Glutamatergic neuron (in vitro differentiated cells): ENCODE measurements at regions not wholly inside any gene's neighbourhood (a gene's known extent, or its start where the extent isn't known, plus 50 kb on each side); places are given as distances from the start of the nearest gene placed in this dataset.

Experiments
- DNase-seq: peaks from one replicate; pipeline ENCODE4 v3.0.0; 2022
- H3K27ac Mint-ChIP-seq: one replicate; pipeline ENCODE4 v1.8.0; 2020; ENCODE audit warnings: mild to moderate bottlenecking, mixed read lengths, inconsistent platforms; ENCODE audit not compliant: unreplicated experiment
- H3K27me3 Mint-ChIP-seq: one replicate; pipeline ENCODE4 v1.8.0; 2020; ENCODE audit warnings: mild to moderate bottlenecking, moderate library complexity, mixed read lengths, inconsistent platforms; ENCODE audit not compliant: unreplicated experiment
- H3K36me3 Mint-ChIP-seq: one replicate; pipeline ENCODE4 v1.8.0; 2020; ENCODE audit warnings: mild to moderate bottlenecking, mixed read lengths, inconsistent platforms; ENCODE audit not compliant: unreplicated experiment
- H3K4me1 Mint-ChIP-seq: one replicate; pipeline ENCODE4 v1.8.0; 2020; ENCODE audit warnings: mild to moderate bottlenecking, low read depth, mixed read lengths, inconsistent platforms; ENCODE audit not compliant: unreplicated experiment
- H3K4me3 Mint-ChIP-seq: one replicate; pipeline ENCODE4 v1.8.0; 2020; ENCODE audit warnings: mild to moderate bottlenecking, mixed read lengths, inconsistent platforms; ENCODE audit not compliant: unreplicated experiment
- H3K9me3 Mint-ChIP-seq: one replicate; pipeline ENCODE4 v1.8.0; 2020; ENCODE audit warnings: mild to moderate bottlenecking, moderate library complexity, mixed read lengths, inconsistent platforms; ENCODE audit not compliant: unreplicated experiment
- TF ChIP-seq, protein P1 (sequence below): fragments of 200-600 bp; sonication (generic); IDR thresholded peaks from one replicate; pipeline ENCODE4 v1.5.0; 2021; ENCODE audit not compliant: partially characterized antibody, unreplicated experiment

- H3K4me1 Mint-ChIP-seq, result no peaks in the 10 kb centered on the region
- H3K4me3 Mint-ChIP-seq, result no peak overlapping the region
- H3K27ac Mint-ChIP-seq, result no peak overlapping the region
- no peaks in the 10 kb centered on the region for H3K36me3 Mint-ChIP-seq
- H3K27me3 Mint-ChIP-seq, result no peaks in the 10 kb centered on the region
- DNase-seq, result no peak
- H3K9me3 Mint-ChIP-seq, result peaks cover 3% of the 10 kb centered on the region
- TF ChIP-seq, protein P1, sequence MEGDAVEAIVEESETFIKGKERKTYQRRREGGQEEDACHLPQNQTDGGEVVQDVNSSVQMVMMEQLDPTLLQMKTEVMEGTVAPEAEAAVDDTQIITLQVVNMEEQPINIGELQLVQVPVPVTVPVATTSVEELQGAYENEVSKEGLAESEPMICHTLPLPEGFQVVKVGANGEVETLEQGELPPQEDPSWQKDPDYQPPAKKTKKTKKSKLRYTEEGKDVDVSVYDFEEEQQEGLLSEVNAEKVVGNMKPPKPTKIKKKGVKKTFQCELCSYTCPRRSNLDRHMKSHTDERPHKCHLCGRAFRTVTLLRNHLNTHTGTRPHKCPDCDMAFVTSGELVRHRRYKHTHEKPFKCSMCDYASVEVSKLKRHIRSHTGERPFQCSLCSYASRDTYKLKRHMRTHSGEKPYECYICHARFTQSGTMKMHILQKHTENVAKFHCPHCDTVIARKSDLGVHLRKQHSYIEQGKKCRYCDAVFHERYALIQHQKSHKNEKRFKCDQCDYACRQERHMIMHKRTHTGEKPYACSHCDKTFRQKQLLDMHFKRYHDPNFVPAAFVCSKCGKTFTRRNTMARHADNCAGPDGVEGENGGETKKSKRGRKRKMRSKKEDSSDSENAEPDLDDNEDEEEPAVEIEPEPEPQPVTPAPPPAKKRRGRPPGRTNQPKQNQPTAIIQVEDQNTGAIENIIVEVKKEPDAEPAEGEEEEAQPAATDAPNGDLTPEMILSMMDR, result no peak
These were observed 1137.4 kb upstream of the CDH18 start for GRCh38 chr5:21125238-21125983.

DNA sequence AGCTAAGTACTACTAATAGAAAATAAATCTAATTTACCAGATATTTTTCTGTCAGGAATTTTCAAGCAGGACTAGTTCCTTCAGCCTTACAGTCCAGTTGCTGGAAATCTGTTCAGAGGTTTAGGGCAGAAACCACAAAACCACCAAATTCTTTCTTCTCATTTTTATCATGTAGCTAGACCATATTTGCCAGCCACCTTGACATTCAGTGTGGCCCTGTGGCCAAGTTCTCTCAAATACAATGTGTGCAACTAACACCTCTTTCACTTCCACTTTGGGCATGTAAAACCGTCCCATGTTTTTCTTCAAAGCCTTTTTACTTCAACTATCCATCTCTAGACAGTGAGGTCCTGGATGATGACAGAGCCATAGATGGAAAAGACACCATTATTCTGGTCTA is 1133.2 kb upstream of the CDH18 start:
- no peaks in the 10 kb centered on the region for H3K36me3 Mint-ChIP-seq
- no peak overlapping the region for H3K27ac Mint-ChIP-seq
- H3K27me3 Mint-ChIP-seq, result no peaks in the 10 kb centered on the region
- TF ChIP-seq, protein P1, result no peak
- no peak for DNase-seq
- H3K9me3 Mint-ChIP-seq, result peaks cover 3% of the 10 kb centered on the region
- no peaks in the 10 kb centered on the region for H3K4me1 Mint-ChIP-seq
- no peak overlapping the region for H3K4me3 Mint-ChIP-seq

GRCh38 chr5:21097661-21098060 is 1109.7 kb upstream of the CDH18 start:
- Mint-ChIP-seq H3K4me3 (no peak overlapping the region), H3K9me3 (no peaks in the 10 kb centered on the region), H3K36me3 (no peaks in the 10 kb centered on the region), H3K27ac (no peak overlapping the region), H3K4me1 (no peaks in the 10 kb centered on the region), H3K27me3 (no peaks in the 10 kb centered on the region)
- no peak for DNase-seq
- TF ChIP-seq, protein P1, result no peak

DNA sequence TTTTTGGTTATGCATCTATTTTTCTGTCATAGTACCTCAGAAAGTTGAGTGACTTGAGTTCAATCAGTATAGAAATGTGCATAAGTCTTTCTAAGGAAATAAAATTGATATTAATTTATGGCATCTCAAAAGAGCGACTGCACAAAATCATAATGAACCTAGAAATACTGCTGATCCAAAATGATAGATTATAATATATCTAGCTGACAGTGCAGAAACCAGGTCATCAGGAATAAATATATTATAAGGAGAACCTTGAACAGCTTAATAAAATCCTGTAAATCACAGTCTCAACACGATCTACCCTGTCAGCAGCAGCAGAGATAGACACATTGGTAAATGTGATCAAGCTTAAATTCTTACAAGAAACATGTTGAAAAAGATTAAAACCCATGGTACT is 1106.6 kb upstream of the CDH18 start:
- no peaks in the 10 kb centered on the region for H3K4me1 Mint-ChIP-seq
- no peaks in the 10 kb centered on the region for H3K27me3 Mint-ChIP-seq
- no peaks in the 10 kb centered on the region for H3K9me3 Mint-ChIP-seq
- no peak overlapping the region for H3K27ac Mint-ChIP-seq
- TF ChIP-seq, protein P1, result no peak
- no peaks in the 10 kb centered on the region for H3K36me3 Mint-ChIP-seq
- DNase-seq, result no peak
- H3K4me3 Mint-ChIP-seq, result no peak overlapping the region

DNA sequence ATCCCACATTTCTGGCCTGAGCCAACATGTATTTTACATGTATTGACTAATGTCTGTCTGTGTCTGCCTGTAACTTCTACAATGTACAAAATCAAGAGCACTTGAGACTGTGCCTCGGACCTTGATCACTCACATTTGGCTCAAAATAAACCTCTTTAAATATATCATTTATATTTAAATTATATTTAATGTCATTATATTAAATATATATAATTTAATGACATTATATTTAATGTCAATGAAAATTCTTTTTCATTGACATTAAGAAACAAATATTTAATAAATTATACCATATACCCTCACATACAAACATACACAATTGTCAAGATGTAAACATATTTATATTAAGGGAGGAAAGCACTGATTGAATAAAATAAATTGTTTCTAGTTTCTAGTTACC is 1099.8 kb upstream of the CDH18 start:
- Mint-ChIP-seq H3K27ac (no peak overlapping the region), H3K4me1 (no peaks in the 10 kb centered on the region), H3K27me3 (no peaks in the 10 kb centered on the region), H3K9me3 (no peaks in the 10 kb centered on the region), H3K36me3 (no peaks in the 10 kb centered on the region), H3K4me3 (no peak overlapping the region)
- DNase-seq, result no peak
- TF ChIP-seq, protein P1, result no peak
